Liver (tissue), 8 donors: ENCODE measurements at regions not wholly inside any gene's neighbourhood (a gene's known extent, or its start where the extent isn't known, plus 50 kb on each side); places are given as distances from the start of the nearest gene placed in this dataset.

ENCODE experiments used
- DNase-seq: peaks from one replicate; pipeline ENCODE4 v3.0.0-alpha.2; 2017; ENCODE audit warnings: low spot score
- H3K27ac ChIP-seq, 2 donors: one replicate each; pipeline ENCODE4 v1.7.0; 2013; ENCODE audit warnings: inconsistent platforms in 2 of 2, low read length in 2 of 2, control low read depth in 1 of 2, low read depth in 1 of 2, mild to moderate bottlenecking in 1 of 2
- H3K27me3 ChIP-seq, 4 donors: one replicate each; pipeline versions ENCODE4 v1.6.1 to v1.7.0; 2013; ENCODE audit warnings: low read length in 3 of 4, inconsistent platforms in 1 of 4, mild to moderate bottlenecking in 1 of 4, moderate library complexity in 1 of 4; ENCODE audit not compliant: control insufficient read depth in 4 of 4, insufficient read depth in 4 of 4
- H3K36me3 ChIP-seq, 4 donors: one replicate each; pipeline versions ENCODE4 v1.6.1 to v1.7.0; 2013; ENCODE audit warnings: low read length in 3 of 4, mild to moderate bottlenecking in 3 of 4, low read depth in 1 of 4, moderate library complexity in 1 of 4; ENCODE audit not compliant: control insufficient read depth in 4 of 4, insufficient read depth in 3 of 4
- H3K4me1 ChIP-seq, 4 donors: one replicate each; pipeline versions ENCODE4 v1.6.1 to v1.7.0; 2013; ENCODE audit warnings: low read length in 3 of 4, mild to moderate bottlenecking in 3 of 4, moderate library complexity in 1 of 4; ENCODE audit not compliant: control insufficient read depth in 4 of 4, insufficient read depth in 4 of 4
- H3K4me3 ChIP-seq, 3 donors: one replicate each; pipeline versions ENCODE4 v1.6.1 to v1.7.0; 2013; ENCODE audit warnings: low read length in 3 of 3, control low read depth in 1 of 3, low read depth in 1 of 3, mild to moderate bottlenecking in 1 of 3
- H3K9ac ChIP-seq, 2 donors: one replicate each; pipeline ENCODE4 v1.7.0; 2013; ENCODE audit warnings: low read length in 2 of 2, mild to moderate bottlenecking in 2 of 2, moderate library complexity in 2 of 2, control low read depth in 1 of 2, low read depth in 1 of 2
- H3K9me3 ChIP-seq, 4 donors: one replicate each; pipeline versions ENCODE4 v1.6.1 to v1.7.0; 2013; ENCODE audit warnings: low read length in 3 of 4; ENCODE audit not compliant: control insufficient read depth in 4 of 4
- EGR1 ChIP-seq, 2 donors: IDR thresholded peaks; 2 replicates each; pipeline ENCODE4 v1.6.1; 2016 to 2018; ENCODE audit warnings: antibody characterized with exemption in 2 of 2, low read depth in 2 of 2
- FOXA1 ChIP-seq: IDR thresholded peaks from 2 replicates; pipeline ENCODE4 v1.6.1; 2016; ENCODE audit warnings: antibody characterized with exemption
- FOXA2 ChIP-seq: IDR thresholded peaks from 2 replicates; pipeline ENCODE4 v1.6.1; 2016; ENCODE audit warnings: antibody characterized with exemption
- GABPA ChIP-seq, 2 donors: IDR thresholded peaks in 1 of 2; conservative IDR thresholded peaks in 1 of 2; 2 replicates each; pipeline ENCODE4 v1.6.1; 2016; ENCODE audit warnings: antibody characterized with exemption in 2 of 2, mild to moderate bottlenecking in 1 of 2, moderate library complexity in 1 of 2
- HNF4A ChIP-seq, 2 donors: conservative IDR thresholded peaks; 2 replicates each; pipeline ENCODE4 v1.6.1; 2016; ENCODE audit warnings: antibody characterized with exemption in 2 of 2, mild to moderate bottlenecking in 2 of 2
- HNF4G ChIP-seq: IDR thresholded peaks from 2 replicates; pipeline ENCODE4 v1.6.1; 2016; ENCODE audit warnings: antibody characterized with exemption
- JUND ChIP-seq, 2 donors: IDR thresholded peaks; 2 replicates each; pipeline ENCODE4 v1.6.1; 2016; ENCODE audit warnings: antibody characterized with exemption in 2 of 2
- NR2F2 ChIP-seq: IDR thresholded peaks from 2 replicates; pipeline ENCODE4 v1.6.1; 2016; ENCODE audit warnings: antibody characterized with exemption
- RAD21 ChIP-seq, 2 donors: IDR thresholded peaks; 2 replicates each; pipeline ENCODE4 v1.6.1; 2016; ENCODE audit warnings: antibody characterized with exemption in 2 of 2, mild to moderate bottlenecking in 2 of 2
- RXRA ChIP-seq, 2 donors: IDR thresholded peaks; 2 replicates each; pipeline ENCODE4 v1.6.1; 2017 to 2018; ENCODE audit warnings: antibody characterized with exemption in 2 of 2, mild to moderate bottlenecking in 1 of 2
- SP1 ChIP-seq: IDR thresholded peaks from 2 replicates; pipeline ENCODE4 v1.6.1; 2018; ENCODE audit warnings: antibody characterized with exemption, mild to moderate bottlenecking
- TAF1 ChIP-seq: conservative IDR thresholded peaks from 2 replicates; pipeline ENCODE4 v1.6.1; 2016; ENCODE audit warnings: antibody characterized with exemption, mild to moderate bottlenecking
- YY1 ChIP-seq: IDR thresholded peaks from 2 replicates; pipeline ENCODE4 v1.6.1; 2016; ENCODE audit warnings: antibody characterized with exemption, mild to moderate bottlenecking
- ZBTB33 ChIP-seq: IDR thresholded peaks from 2 replicates; pipeline ENCODE4 v1.6.1; 2016; ENCODE audit warnings: antibody characterized with exemption
- WGBS: extraction: QIAGEN DNeasy Blood & Tissue Kit; methylation state at CpG from one replicate; pipeline ENCODE4 v1.1.7; 2013; 5-methylcytosine and 5-hydroxymethylcytosine counted together
- TF ChIP-seq, protein P1 (sequence below): IDR thresholded peaks from 2 replicates; pipeline ENCODE4 v1.6.1; 2016; ENCODE audit warnings: antibody characterized with exemption
- TF ChIP-seq, protein P2 (sequence below): IDR thresholded peaks from 2 replicates; pipeline ENCODE4 v1.6.1; 2016; ENCODE audit warnings: antibody characterized with exemption, mild to moderate bottlenecking
- TF ChIP-seq, protein P3 (sequence below): IDR thresholded peaks from 2 replicates; pipeline ENCODE4 v1.6.1; 2016; ENCODE audit warnings: antibody characterized with exemption
- TF ChIP-seq, protein P4 (sequence below): fragments of 150-350 bp; IDR thresholded peaks from 2 replicates; pipeline ENCODE4 v1.5.1; 2017; ENCODE audit warnings: improper control_type of control experiment, low read depth, low read length; ENCODE audit not compliant: missing input control
- donor health status: healthy.
- donor health status: healthy.
- donor health status: healthy.
- donor health status: healthy.
- donor health status: healthy.

DNA sequence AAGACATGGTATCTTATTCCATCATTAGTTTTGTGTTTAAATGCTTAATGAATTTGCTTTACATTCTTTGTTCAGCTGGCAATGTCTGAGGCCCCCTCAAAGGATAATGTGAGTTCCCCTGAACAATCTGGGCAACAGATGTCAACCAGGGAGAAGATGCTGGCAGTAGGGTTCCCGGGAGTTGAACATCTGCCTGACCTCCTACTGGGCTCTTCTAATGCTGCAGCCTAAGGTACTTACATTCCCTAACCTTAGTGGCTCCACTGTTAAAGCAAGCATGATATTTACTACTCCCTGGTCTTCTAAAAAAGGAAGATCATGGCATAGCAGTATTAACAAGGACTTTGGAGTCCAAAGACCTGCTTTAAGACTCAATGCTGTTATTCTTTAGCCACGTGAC, 574.9 kb upstream of the NR5A2 start:
- H3K9me3 ChIP-seq, result no peaks in the 10 kb centered on the region
- no peak for DNase-seq
- TF ChIP-seq, protein P1, sequence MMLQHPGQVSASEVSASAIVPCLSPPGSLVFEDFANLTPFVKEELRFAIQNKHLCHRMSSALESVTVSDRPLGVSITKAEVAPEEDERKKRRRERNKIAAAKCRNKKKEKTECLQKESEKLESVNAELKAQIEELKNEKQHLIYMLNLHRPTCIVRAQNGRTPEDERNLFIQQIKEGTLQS, result no peak
- TF ChIP-seq, protein P2, sequence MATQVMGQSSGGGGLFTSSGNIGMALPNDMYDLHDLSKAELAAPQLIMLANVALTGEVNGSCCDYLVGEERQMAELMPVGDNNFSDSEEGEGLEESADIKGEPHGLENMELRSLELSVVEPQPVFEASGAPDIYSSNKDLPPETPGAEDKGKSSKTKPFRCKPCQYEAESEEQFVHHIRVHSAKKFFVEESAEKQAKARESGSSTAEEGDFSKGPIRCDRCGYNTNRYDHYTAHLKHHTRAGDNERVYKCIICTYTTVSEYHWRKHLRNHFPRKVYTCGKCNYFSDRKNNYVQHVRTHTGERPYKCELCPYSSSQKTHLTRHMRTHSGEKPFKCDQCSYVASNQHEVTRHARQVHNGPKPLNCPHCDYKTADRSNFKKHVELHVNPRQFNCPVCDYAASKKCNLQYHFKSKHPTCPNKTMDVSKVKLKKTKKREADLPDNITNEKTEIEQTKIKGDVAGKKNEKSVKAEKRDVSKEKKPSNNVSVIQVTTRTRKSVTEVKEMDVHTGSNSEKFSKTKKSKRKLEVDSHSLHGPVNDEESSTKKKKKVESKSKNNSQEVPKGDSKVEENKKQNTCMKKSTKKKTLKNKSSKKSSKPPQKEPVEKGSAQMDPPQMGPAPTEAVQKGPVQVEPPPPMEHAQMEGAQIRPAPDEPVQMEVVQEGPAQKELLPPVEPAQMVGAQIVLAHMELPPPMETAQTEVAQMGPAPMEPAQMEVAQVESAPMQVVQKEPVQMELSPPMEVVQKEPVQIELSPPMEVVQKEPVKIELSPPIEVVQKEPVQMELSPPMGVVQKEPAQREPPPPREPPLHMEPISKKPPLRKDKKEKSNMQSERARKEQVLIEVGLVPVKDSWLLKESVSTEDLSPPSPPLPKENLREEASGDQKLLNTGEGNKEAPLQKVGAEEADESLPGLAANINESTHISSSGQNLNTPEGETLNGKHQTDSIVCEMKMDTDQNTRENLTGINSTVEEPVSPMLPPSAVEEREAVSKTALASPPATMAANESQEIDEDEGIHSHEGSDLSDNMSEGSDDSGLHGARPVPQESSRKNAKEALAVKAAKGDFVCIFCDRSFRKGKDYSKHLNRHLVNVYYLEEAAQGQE, result no peak
- TF ChIP-seq EGR1 (IDR thresholded peaks at IDR 0.05; ENCODE audit: low read depth in 2 of 2), result no peak
- no peak for TF ChIP-seq TAF1
- TF ChIP-seq, protein P3, sequence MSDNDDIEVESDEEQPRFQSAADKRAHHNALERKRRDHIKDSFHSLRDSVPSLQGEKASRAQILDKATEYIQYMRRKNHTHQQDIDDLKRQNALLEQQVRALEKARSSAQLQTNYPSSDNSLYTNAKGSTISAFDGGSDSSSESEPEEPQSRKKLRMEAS, result no peak
- no peak for TF ChIP-seq RAD21 (IDR thresholded peaks at IDR 0.05)
- no peak for TF ChIP-seq SP1
- TF ChIP-seq GABPA (IDR thresholded peaks at IDR 0.05 in 1 of 2, conservative IDR thresholded peaks at IDR 0.05 in 1 of 2), result no peak
- no peak for TF ChIP-seq YY1
- no peak for TF ChIP-seq ZBTB33
- no peak for TF ChIP-seq NR2F2
- no peaks in the 10 kb centered on the region for H3K36me3 ChIP-seq
- H3K27ac ChIP-seq, result no peak overlapping the region
- peaks cover 0 to 18% (median 5%) of the 10 kb centered on the region in 4 donors for H3K4me1 ChIP-seq
- no peak overlapping the region for H3K9ac ChIP-seq
- H3K27me3 ChIP-seq, result no peaks in the 10 kb centered on the region
- no peak overlapping the region for H3K4me3 ChIP-seq
- WGBS, result 79% methylated on average over 2 of the region's 2 CpGs

- Histone ChIP-seq H3K4me1 (peaks cover 0 to 7% (median 3%) of the 10 kb centered on the region in 4 donors), H3K9me3 (no peaks in the 10 kb centered on the region), H3K9ac (no peak overlapping the region), H3K27ac (no peak overlapping the region), H3K27me3 (no peaks in the 10 kb centered on the region), H3K36me3 (no peaks in the 10 kb centered on the region), H3K4me3 (no peak overlapping the region)
- WGBS, result 78% methylated on average over 3 of the region's 3 CpGs
- DNase-seq, result no peak
- TF ChIP-seq HNF4G, result no peak
- no peak for TF ChIP-seq ZBTB33
- TF ChIP-seq TAF1, result no peak
- no peak for TF ChIP-seq NR2F2
- TF ChIP-seq GABPA (IDR thresholded peaks at IDR 0.05 in 1 of 2, conservative IDR thresholded peaks at IDR 0.05 in 1 of 2), result no peak
- TF ChIP-seq HNF4A (conservative IDR thresholded peaks at IDR 0.05), result no peak
- TF ChIP-seq FOXA1, result no peak
- no peak for TF ChIP-seq SP1
- no peak for TF ChIP-seq RXRA (IDR thresholded peaks at IDR 0.05)
- TF ChIP-seq, protein P2, result no peak
- TF ChIP-seq JUND (IDR thresholded peaks at IDR 0.05), result no peak
- TF ChIP-seq FOXA2, result no peak
- no peak for TF ChIP-seq EGR1 (IDR thresholded peaks at IDR 0.05; ENCODE audit: low read depth in 2 of 2)
- TF ChIP-seq, protein P4, sequence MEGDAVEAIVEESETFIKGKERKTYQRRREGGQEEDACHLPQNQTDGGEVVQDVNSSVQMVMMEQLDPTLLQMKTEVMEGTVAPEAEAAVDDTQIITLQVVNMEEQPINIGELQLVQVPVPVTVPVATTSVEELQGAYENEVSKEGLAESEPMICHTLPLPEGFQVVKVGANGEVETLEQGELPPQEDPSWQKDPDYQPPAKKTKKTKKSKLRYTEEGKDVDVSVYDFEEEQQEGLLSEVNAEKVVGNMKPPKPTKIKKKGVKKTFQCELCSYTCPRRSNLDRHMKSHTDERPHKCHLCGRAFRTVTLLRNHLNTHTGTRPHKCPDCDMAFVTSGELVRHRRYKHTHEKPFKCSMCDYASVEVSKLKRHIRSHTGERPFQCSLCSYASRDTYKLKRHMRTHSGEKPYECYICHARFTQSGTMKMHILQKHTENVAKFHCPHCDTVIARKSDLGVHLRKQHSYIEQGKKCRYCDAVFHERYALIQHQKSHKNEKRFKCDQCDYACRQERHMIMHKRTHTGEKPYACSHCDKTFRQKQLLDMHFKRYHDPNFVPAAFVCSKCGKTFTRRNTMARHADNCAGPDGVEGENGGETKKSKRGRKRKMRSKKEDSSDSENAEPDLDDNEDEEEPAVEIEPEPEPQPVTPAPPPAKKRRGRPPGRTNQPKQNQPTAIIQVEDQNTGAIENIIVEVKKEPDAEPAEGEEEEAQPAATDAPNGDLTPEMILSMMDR, result no peak
- TF ChIP-seq, protein P3, result no peak
Observed at GRCh38 chr1:199453723-199454122, 573.8 kb upstream of the NR5A2 start.
